Calu3 (cell line): ENCODE measurements at regions not wholly inside any gene's neighbourhood (a gene's known extent, or its start where the extent isn't known, plus 50 kb on each side); places are given as distances from the start of the nearest gene placed in this dataset.

ENCODE experiments used
- BruUV-seq: library from RNA; stranded (reverse); fragments of 400-500 nt; replicated peaks from 2 replicates; lab custom pipeline; 2021; lab: Mats Ljungman, UMichigan
- CTCF ChIA-PET: fragments of 300-600 bp; sonication (Branson Sonifier 250); formaldehyde crosslinking; loops from one replicate; lab custom pipeline; 2022; ENCODE audit warnings: antibody characterized with exemption; lab: Charles Lee
- DNase-seq: peaks from one replicate; pipeline ENCODE4 v3.0.0; 2022
- H3K27ac Mint-ChIP-seq: one replicate; pipeline ENCODE4 v1.8.0; 2022; ENCODE audit warnings: mixed read lengths; ENCODE audit not compliant: unreplicated experiment
- H3K27me3 Mint-ChIP-seq: one replicate; pipeline ENCODE4 v1.8.0; 2022; ENCODE audit warnings: mixed read lengths; ENCODE audit not compliant: unreplicated experiment
- H3K36me3 Mint-ChIP-seq: one replicate; pipeline ENCODE4 v1.8.0; 2022; ENCODE audit warnings: mild to moderate bottlenecking, moderate library complexity, mixed read lengths; ENCODE audit not compliant: insufficient read depth, unreplicated experiment
- H3K4me1 Mint-ChIP-seq: one replicate; pipeline ENCODE4 v1.8.0; 2022; ENCODE audit warnings: mild to moderate bottlenecking, low read depth, mixed read lengths; ENCODE audit not compliant: unreplicated experiment
- H3K4me3 Mint-ChIP-seq: one replicate; pipeline ENCODE4 v1.8.0; 2022; ENCODE audit warnings: mild to moderate bottlenecking, low read depth, moderate library complexity, mixed read lengths; ENCODE audit not compliant: unreplicated experiment
- H3K9me3 Mint-ChIP-seq: one replicate; pipeline ENCODE4 v1.8.0; 2022; ENCODE audit warnings: low read depth, mixed read lengths; ENCODE audit not compliant: unreplicated experiment
- CTCF ChIP-seq: fragments of 200-600 bp; IDR thresholded peaks from one replicate; pipeline ENCODE4 v1.8.0; 2022; ENCODE audit warnings: antibody characterized with exemption; ENCODE audit not compliant: unreplicated experiment
- intact Hi-C: fragments of 100-400 bp; cut with micrococcal nuclease; formaldehyde crosslinking; loops from one replicate; pipeline ENCODE4 v1.10.0; 2022; ENCODE audit not compliant: unreplicated experiment

- Mint-ChIP-seq H3K27ac (no peak overlapping the region), H3K4me3 (no peak overlapping the region), H3K9me3 (no peaks in the 10 kb centered on the region), H3K36me3 (no peaks in the 10 kb centered on the region), H3K4me1 (peaks cover 9% of the 10 kb centered on the region), H3K27me3 (no peaks in the 10 kb centered on the region)
- CTCF ChIA-PET = no interaction called here
- intact Hi-C loops = no loop called here
- no peak for DNase-seq
- BruUV-seq = no TSS peak
- TF ChIP-seq CTCF = no peak
Measured at GRCh38 chr6:95959261-95959660, 56.5 kb upstream of the FUT9 start.
